Pons (tissue), 1 donor: ENCODE measurements at regions not wholly inside any gene's neighbourhood (a gene's known extent, or its start where the extent isn't known, plus 50 kb on each side); places are given as distances from the start of the nearest gene placed in this dataset.

Experiments used
- DNase-seq: peaks from one replicate; pipeline ENCODE4 v3.0.0-alpha.2; 2016; ENCODE audit warnings: low spot score

GRCh38 chr1:181390410-181391077 is 92.8 kb upstream of the CACNA1E start:
- DNase-seq, result no peak

GRCh38 chr1:181391301-181391900 is 91.9 kb upstream of the CACNA1E start:
- no peak for DNase-seq

GRCh38 chr1:181392133-181392532 is 91.2 kb upstream of the CACNA1E start:
- DNase-seq, result no peak

- no peak for DNase-seq
These were observed 90.6 kb upstream of the CACNA1E start for GRCh38 chr1:181392613-181393220.

GRCh38 chr1:181394766-181395165 is 88.6 kb upstream of the CACNA1E start:
- DNase-seq, result no peak

GRCh38 chr1:181396171-181396670 is 87.1 kb upstream of the CACNA1E start:
- DNase-seq, result no peak

GRCh38 chr1:181396811-181397210 is 86.5 kb upstream of the CACNA1E start:
- no peak for DNase-seq

GRCh38 chr1:181397845-181398244 is 85.5 kb upstream of the CACNA1E start:
- no peak for DNase-seq

- DNase-seq, result no peak
These were observed 84.8 kb upstream of the CACNA1E start for GRCh38 chr1:181398544-181398943.

GRCh38 chr1:181405584-181405983 is 77.7 kb upstream of the CACNA1E start:
- no peak for DNase-seq

GRCh38 chr1:181406989-181407388 is 76.3 kb upstream of the CACNA1E start:
- DNase-seq, result no peak

GRCh38 chr1:181409981-181410380 is 73.3 kb upstream of the CACNA1E start:
- DNase-seq, result no peak

- no peak for DNase-seq
These were observed 70.6 kb upstream of the CACNA1E start for GRCh38 chr1:181412746-181413145.

GRCh38 chr1:181413195-181413815 is 70.0 kb upstream of the CACNA1E start:
- no peak for DNase-seq

- DNase-seq, result no peak
These were observed 69.5 kb upstream of the CACNA1E start for GRCh38 chr1:181413836-181414235.

GRCh38 chr1:181416268-181416860 is 67.0 kb upstream of the CACNA1E start:
- no peak for DNase-seq

GRCh38 chr1:181417915-181418314 is 65.4 kb upstream of the CACNA1E start:
- no peak for DNase-seq

- peak; percentile 46 for DNase-seq
These were observed 59.9 kb upstream of the CACNA1E start for GRCh38 chr1:181423301-181423918.

GRCh38 chr1:181424786-181425403 is 58.4 kb upstream of the CACNA1E start:
- peak; percentile 79 for DNase-seq

- DNase-seq, result no peak
These were observed 57.8 kb upstream of the CACNA1E start for GRCh38 chr1:181425566-181425965.

GRCh38 chr1:181429462-181429861 is 53.9 kb upstream of the CACNA1E start:
- DNase-seq, result no peak
